CD4-positive, alpha-beta T cell treated with Interleukin-2 at 100 ng/mL for 4 hours (primary cell): ENCODE measurements at regions not wholly inside any gene's neighbourhood (a gene's known extent, or its start where the extent isn't known, plus 50 kb on each side); places are given as distances from the start of the nearest gene placed in this dataset.
"Not testable (repeated sequence)": the region's sequence is repeated elsewhere in the genome, so short reads cannot be mapped to it uniquely, and the experiment has no call there.

Source experiments
- DNase-seq: peaks from one replicate; pipeline ENCODE4 v3.0.0-alpha.2; 2020; ENCODE audit warnings: low spot score

GRCh38 chr1:194693244-194693643 lies 1506.8 kb upstream of the B3GALT2 start:
- no peak for DNase-seq

DNA sequence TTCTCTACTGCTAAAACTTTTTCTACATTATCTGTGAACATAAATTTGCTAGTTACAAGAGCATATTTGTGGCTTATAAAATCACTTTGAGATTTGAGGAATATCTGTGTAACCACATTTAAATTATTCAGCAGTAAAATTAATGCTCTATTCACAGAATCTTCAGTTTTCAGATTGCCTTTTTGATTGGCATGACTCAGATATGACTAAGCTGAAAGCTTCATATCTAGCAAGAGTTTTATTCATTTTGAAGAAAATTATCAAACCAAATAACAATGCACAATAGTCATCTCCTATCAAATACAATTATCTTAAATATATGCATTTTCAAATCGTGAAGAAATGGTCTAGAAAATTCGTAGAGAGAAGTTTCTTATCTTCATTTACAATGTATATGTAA lies 1498.2 kb upstream of the B3GALT2 start:
- DNase-seq: no peak

GRCh38 chr1:194658090-194658439 lies 1471.7 kb upstream of the B3GALT2 start:
- no peak for DNase-seq

DNA sequence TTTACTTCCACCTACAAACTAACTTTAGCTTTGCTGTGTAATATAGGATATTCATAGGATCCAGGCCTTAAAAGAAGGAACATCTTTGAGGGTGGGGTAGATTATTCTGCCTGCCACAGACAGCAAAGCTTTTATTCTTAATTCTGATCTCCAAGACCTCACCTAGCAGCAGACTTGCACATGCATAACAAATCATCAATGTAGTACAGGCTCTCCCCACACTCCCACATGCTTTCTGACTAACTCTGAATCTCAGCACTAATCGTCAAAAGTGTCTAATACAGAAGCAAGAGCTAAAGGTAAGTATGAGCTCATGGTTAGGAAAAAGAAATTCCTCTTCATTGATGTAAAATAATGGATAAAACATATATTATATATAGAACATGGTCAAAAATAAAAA lies 1468.5 kb upstream of the B3GALT2 start:
- DNase-seq: no peak

GRCh38 chr1:194653385-194653784 lies 1467.0 kb upstream of the B3GALT2 start:
- DNase-seq: no peak

- no peak for DNase-seq
Observed at GRCh38 chr1:194647118-194647517, 1460.7 kb upstream of the B3GALT2 start.

DNA sequence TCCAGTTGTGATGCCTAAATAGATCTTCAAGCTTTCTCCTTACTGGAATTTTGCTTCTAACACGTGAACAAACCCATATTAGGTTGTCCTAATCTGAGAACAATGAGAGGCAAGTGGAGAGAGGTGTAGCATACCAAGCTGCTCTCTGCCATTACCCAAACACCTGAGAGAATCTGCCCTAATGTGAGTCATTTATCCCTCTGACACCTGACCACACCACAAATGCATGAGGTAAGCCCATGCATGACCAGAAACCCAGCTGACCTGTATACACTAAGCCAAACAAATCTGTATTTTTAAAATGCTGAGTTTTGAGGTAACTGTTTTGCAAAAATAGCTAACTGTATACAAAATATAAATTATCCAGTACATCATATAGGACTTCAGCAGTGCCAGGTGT lies 1458.1 kb upstream of the B3GALT2 start:
- DNase-seq: no peak

GRCh38 chr1:194640322-194640721 lies 1453.9 kb upstream of the B3GALT2 start:
- no peak for DNase-seq

GRCh38 chr1:194629011-194629410 lies 1442.6 kb upstream of the B3GALT2 start:
- no peak for DNase-seq

- no peak for DNase-seq
Observed at GRCh38 chr1:194624833-194625232, 1438.4 kb upstream of the B3GALT2 start.

- no peak for DNase-seq
Observed at GRCh38 chr1:194618101-194618500, 1431.7 kb upstream of the B3GALT2 start.

DNA sequence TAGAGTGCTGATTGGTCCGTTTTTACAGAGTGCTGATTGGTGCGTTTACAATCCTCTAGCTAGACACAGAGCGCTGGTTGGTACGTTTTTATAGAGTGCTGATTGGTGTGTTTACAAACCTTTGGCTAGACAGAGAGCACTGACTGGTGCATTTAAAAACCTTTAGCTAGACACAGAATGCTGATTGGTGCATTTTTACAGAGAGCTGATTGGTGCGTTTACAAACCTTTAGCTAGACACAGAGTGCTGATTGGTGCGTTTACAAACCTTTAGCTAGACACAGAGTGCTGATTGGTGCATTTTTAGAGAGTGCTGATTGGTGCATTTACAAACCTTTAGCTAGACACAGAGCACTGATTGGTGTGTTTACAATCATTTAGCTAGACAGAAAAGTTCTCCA lies 1430.9 kb upstream of the B3GALT2 start:
- DNase-seq: not testable (repeated sequence)

DNA sequence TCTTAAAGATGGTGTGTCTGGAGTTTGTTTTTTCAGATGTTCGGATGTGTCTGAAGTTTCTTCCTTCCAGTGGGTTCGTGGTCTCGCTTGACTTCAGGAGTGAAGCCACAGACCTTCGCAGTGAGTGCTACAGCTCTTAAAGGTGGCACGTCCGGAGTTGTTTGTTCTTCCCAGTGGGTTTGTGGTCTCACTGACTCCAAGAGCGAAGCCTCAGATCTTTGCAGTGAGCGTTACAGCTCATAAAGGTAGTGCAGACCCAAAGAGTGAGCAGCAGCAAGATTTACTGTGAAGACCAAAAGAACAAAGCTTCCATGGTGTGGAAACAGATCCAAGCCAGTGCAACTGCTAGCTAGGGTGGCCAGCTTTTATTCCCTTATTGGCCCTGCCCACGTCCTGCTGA lies 1430.4 kb upstream of the B3GALT2 start:
- DNase-seq: no peak

- no peak for DNase-seq
Observed at GRCh38 chr1:194602184-194602583, 1415.8 kb upstream of the B3GALT2 start.

- DNase-seq: no peak
Observed at GRCh38 chr1:194600716-194601115, 1414.3 kb upstream of the B3GALT2 start.

GRCh38 chr1:194598098-194598497 lies 1411.7 kb upstream of the B3GALT2 start:
- DNase-seq: no peak

- no peak for DNase-seq
Observed at GRCh38 chr1:194586302-194586701, 1399.9 kb upstream of the B3GALT2 start.

GRCh38 chr1:194584052-194584451 lies 1397.6 kb upstream of the B3GALT2 start:
- DNase-seq: no peak

GRCh38 chr1:194570476-194570875 lies 1384.1 kb upstream of the B3GALT2 start:
- DNase-seq: no peak

GRCh38 chr1:194568610-194569009 lies 1382.2 kb upstream of the B3GALT2 start:
- no peak for DNase-seq

DNA sequence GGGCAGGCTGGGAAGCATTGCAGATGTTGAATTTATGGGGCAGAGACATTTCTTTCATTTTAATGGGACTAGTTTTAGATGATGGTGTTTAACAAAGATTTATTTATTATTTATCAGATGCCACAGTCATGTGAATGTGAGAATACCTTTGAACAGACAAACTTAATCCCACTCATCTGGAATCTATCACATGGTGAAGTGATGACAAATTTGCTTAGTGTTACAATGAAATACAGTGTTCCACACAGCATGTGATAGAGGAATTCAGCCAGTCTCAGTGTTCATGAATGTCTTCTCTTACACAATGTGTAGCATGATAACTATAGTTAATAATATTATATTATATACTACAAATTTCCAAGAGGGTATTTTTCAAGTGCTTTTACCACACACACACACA lies 1361.7 kb upstream of the B3GALT2 start:
- no peak for DNase-seq

GRCh38 chr1:194544012-194544411 lies 1357.6 kb upstream of the B3GALT2 start:
- no peak for DNase-seq

- DNase-seq: no peak
Observed at GRCh38 chr1:194538453-194538852, 1352.0 kb upstream of the B3GALT2 start.

GRCh38 chr1:194537521-194537920 lies 1351.1 kb upstream of the B3GALT2 start:
- DNase-seq: no peak

DNA sequence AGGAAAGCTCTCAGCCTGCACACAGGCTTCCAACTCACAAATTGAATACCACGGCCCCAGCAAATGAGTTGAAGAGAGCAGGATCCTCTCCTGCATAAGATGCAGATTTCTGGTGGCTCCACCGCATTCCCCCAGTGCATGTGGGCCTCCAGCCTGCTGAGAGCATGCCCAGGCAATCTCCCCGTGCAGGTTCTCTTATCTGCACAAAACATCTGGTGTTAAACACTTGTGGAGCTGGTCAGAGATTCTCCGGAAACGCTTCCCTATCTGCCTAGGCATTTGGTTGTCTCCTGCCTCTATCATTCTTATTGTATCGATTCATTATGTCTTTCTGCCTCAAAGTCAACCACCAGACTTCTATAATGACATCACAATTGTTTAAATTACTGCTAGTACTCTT lies 1349.0 kb upstream of the B3GALT2 start:
- no peak for DNase-seq
